Upper lobe of left lung (tissue), 6 donors: ENCODE measurements at regions not wholly inside any gene's neighbourhood (a gene's known extent, or its start where the extent isn't known, plus 50 kb on each side); places are given as distances from the start of the nearest gene placed in this dataset.

Source experiments
- ATAC-seq, 2 donors: fragments of 200-7000 bp; cut with Tn5 transposase; one replicate each; pipeline ENCODE4 v1.9.1; 2022; ENCODE audit warnings: mild to moderate bottlenecking in 2 of 2, moderate library complexity in 2 of 2; ENCODE audit not compliant: low FRiP score in 2 of 2
- DNase-seq, 2 donors: peaks; one replicate each; pipeline ENCODE4 v3.0.0-alpha.2; 2019 to 2020
- H3K27ac ChIP-seq, 4 donors: fragments of 200-600 bp; sonication (generic); one replicate each; pipeline ENCODE4 v1.5.1; 2016 to 2019
- H3K27me3 ChIP-seq, 4 donors: fragments of 200-600 bp; sonication (generic); one replicate each; pipeline ENCODE4 v1.5.1; 2017 to 2019
- H3K36me3 ChIP-seq, 4 donors: fragments of 200-600 bp; sonication (generic); one replicate each; pipeline ENCODE4 v1.5.1; 2016 to 2019
- H3K4me1 ChIP-seq, 4 donors: fragments of 200-600 bp; sonication (generic); one replicate each; pipeline ENCODE4 v1.5.1; 2018 to 2019
- H3K4me3 ChIP-seq, 4 donors: fragments of 200-600 bp; sonication (generic); one replicate each; pipeline ENCODE4 v1.5.1; 2017 to 2019; ENCODE audit warnings: mild to moderate bottlenecking in 2 of 4, moderate library complexity in 1 of 4
- H3K9me3 ChIP-seq, 4 donors: fragments of 200-600 bp; sonication (generic); one replicate each; pipeline ENCODE4 v1.5.1; 2018 to 2019
- CTCF ChIP-seq, 6 experiments: fragments of 450-650 bp in 4 of 6; fragments of 200-600 bp in 2 of 6; sonication (generic) in 2 of 6; IDR thresholded peaks; one replicate each; pipeline ENCODE4 v1.5.1; 2016 to 2019; ENCODE audit warnings: antibody characterized with exemption in 6 of 6
- EP300 ChIP-seq, 4 donors: sonication (generic); formaldehyde crosslinking; IDR thresholded peaks; one replicate each; pipeline ENCODE4 v1.5.1; 2017; ENCODE audit warnings: antibody characterized with exemption in 4 of 4, control low read depth in 2 of 4
- POLR2A ChIP-seq, 4 donors: fragments of 450-650 bp; IDR thresholded peaks; one replicate each; pipeline ENCODE4 v1.5.1; 2016 to 2017; ENCODE audit warnings: antibody characterized with exemption in 4 of 4, mild to moderate bottlenecking in 2 of 4
- POLR2AphosphoS5 ChIP-seq, 2 donors: sonication (generic); formaldehyde crosslinking; IDR thresholded peaks; one replicate each; pipeline ENCODE4 v1.5.1; 2017; ENCODE audit warnings: antibody characterized with exemption in 2 of 2
- WGBS, 2 donors: methylation state at CpG; one replicate each; pipeline ENCODE4 v1.1.5; 2017 to 2018; 5-methylcytosine and 5-hydroxymethylcytosine counted together
- donor health status: DM: no; HTN: no; CAD: no; lungs with moderate emphysema.
- donor health status: DM: no; HTN: yes; CAD: no; lungs with severe emphysema.

GRCh38 chr2:221761260-221761659 lies 189.2 kb upstream of the EPHA4 start:
- TF ChIP-seq CTCF (IDR thresholded peaks at IDR 0.05) (no peak), POLR2AphosphoS5 (IDR thresholded peaks at IDR 0.05) (no peak), POLR2A (IDR thresholded peaks at IDR 0.05) (no peak), EP300 (IDR thresholded peaks at IDR 0.05) (no peak)
- Histone ChIP-seq H3K27ac (no peak overlapping the region), H3K4me1 (no peaks in the 10 kb centered on the region), H3K9me3 (no peaks in the 10 kb centered on the region), H3K4me3 (no peak overlapping the region), H3K36me3 (no peaks in the 10 kb centered on the region), H3K27me3 (no peaks in the 10 kb centered on the region)
- 89 to 91% methylated on average over 2 of the region's 2 CpGs for WGBS, 2 donors
- DNase-seq (no peak), ATAC-seq (no peak)

DNA sequence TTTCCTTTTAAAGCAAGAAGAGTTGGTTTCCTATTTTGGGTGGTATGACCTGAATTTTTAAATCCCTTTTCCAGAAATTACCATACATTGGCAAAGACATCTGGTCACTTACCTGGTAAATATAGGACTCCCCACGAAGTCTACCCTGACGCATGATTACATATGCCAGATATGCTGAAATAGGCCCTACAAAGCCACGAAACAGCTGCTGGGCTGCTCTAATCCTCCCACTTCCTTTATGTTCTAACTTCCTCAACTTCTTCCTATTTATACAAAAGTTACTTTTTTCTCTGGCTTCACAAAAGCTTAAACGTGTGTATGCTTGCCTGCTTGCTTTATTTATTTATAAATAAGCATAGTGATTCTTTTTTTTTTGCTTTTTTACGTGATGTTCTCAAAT lies 186.0 kb upstream of the EPHA4 start:
- no peak overlapping the region for H3K27ac ChIP-seq
- H3K27me3 ChIP-seq = no peaks in the 10 kb centered on the region
- ATAC-seq (no peak), DNase-seq (no peak)
- no peak for TF ChIP-seq POLR2A (IDR thresholded peaks at IDR 0.05)
- TF ChIP-seq POLR2AphosphoS5 (IDR thresholded peaks at IDR 0.05) = no peak
- TF ChIP-seq CTCF (IDR thresholded peaks at IDR 0.05) = no peak
- TF ChIP-seq EP300 (IDR thresholded peaks at IDR 0.05) = no peak
- no peaks in the 10 kb centered on the region for H3K9me3 ChIP-seq
- H3K36me3 ChIP-seq = no peaks in the 10 kb centered on the region
- 39 to 43% methylated on average over 5 of the region's 5 CpGs for WGBS, 2 donors
- H3K4me3 ChIP-seq = no peak overlapping the region
- no peaks in the 10 kb centered on the region for H3K4me1 ChIP-seq

GRCh38 chr2:221753401-221753800 lies 181.3 kb upstream of the EPHA4 start:
- Histone ChIP-seq H3K36me3 (no peaks in the 10 kb centered on the region), H3K27ac (no peak overlapping the region), H3K4me3 (no peak overlapping the region), H3K9me3 (no peaks in the 10 kb centered on the region), H3K4me1 (no peaks in the 10 kb centered on the region), H3K27me3 (no peaks in the 10 kb centered on the region)
- 85 to 91% methylated on average over 2 of the region's 2 CpGs for WGBS, 2 donors
- ATAC-seq = no peak
- no peak for TF ChIP-seq POLR2A (IDR thresholded peaks at IDR 0.05)
- no peak for TF ChIP-seq CTCF (IDR thresholded peaks at IDR 0.05)
- no peak for TF ChIP-seq POLR2AphosphoS5 (IDR thresholded peaks at IDR 0.05)
- TF ChIP-seq EP300 (IDR thresholded peaks at IDR 0.05) = no peak
- DNase-seq = no peak

- no peaks in the 10 kb centered on the region for H3K27me3 ChIP-seq
- H3K9me3 ChIP-seq = no peaks in the 10 kb centered on the region
- no peak overlapping the region for H3K27ac ChIP-seq
- H3K4me3 ChIP-seq = no peak overlapping the region
- DNase-seq (no peak), ATAC-seq (no peak)
- H3K36me3 ChIP-seq = no peaks in the 10 kb centered on the region
- 95 to 96% methylated on average over 4 of the region's 4 CpGs for WGBS, 2 donors
- TF ChIP-seq POLR2AphosphoS5 (IDR thresholded peaks at IDR 0.05) (no peak), CTCF (IDR thresholded peaks at IDR 0.05) (no peak), POLR2A (IDR thresholded peaks at IDR 0.05) (no peak), EP300 (IDR thresholded peaks at IDR 0.05) (no peak)
- H3K4me1 ChIP-seq = no peaks in the 10 kb centered on the region
These were observed 180.7 kb upstream of the EPHA4 start for GRCh38 chr2:221752781-221753180.

GRCh38 chr2:221750316-221750715 lies 178.2 kb upstream of the EPHA4 start:
- TF ChIP-seq CTCF (IDR thresholded peaks at IDR 0.05) (no peak), EP300 (IDR thresholded peaks at IDR 0.05) (no peak), POLR2A (IDR thresholded peaks at IDR 0.05) (no peak), POLR2AphosphoS5 (IDR thresholded peaks at IDR 0.05) (no peak)
- DNase-seq (no peak), ATAC-seq (no peak)
- H3K4me1 ChIP-seq = no peaks in the 10 kb centered on the region
- 92 to 94% methylated on average over 1 of the region's 1 CpG for WGBS, 2 donors
- no peaks in the 10 kb centered on the region for H3K36me3 ChIP-seq
- no peaks in the 10 kb centered on the region for H3K27me3 ChIP-seq
- no peak overlapping the region for H3K27ac ChIP-seq
- no peak overlapping the region for H3K4me3 ChIP-seq
- no peaks in the 10 kb centered on the region for H3K9me3 ChIP-seq
